ENCODE measurements at regions not wholly inside any gene's neighbourhood (a gene's known extent, or its start where the extent isn't known, plus 50 kb on each side); places are given as distances from the start of the nearest gene placed in this dataset.

GRCh38 chr3:44079916-44080315, 161.8 kb upstream of the TOPAZ1 start:
- TF ChIP-seq CTCF (IDR thresholded peaks at IDR 0.05) (no peak), POLR2A (IDR thresholded peaks at IDR 0.05) (no peak), POLR2AphosphoS5 (IDR thresholded peaks at IDR 0.05; ENCODE audit: insufficient read depth in 1 of 2, low read depth in 1 of 2) (no peak)

All from vagina (tissue), 2 donors.